Right atrium auricular region (tissue), 2 donors: ENCODE measurements at regions not wholly inside any gene's neighbourhood (a gene's known extent, or its start where the extent isn't known, plus 50 kb on each side); places are given as distances from the start of the nearest gene placed in this dataset.

Experiments used
- DNase-seq: peaks from one replicate; pipeline ENCODE4 v3.0.0-alpha.2; 2019; ENCODE audit warnings: low spot score
- H3K27ac ChIP-seq, 2 donors: fragments of 200-600 bp; sonication (generic); 1 replicate in 1 of 2; 2 replicates in 1 of 2; pipeline ENCODE4 v1.5.1; 2016 to 2019
- H3K27me3 ChIP-seq, 2 donors: fragments of 200-600 bp; sonication (generic); one replicate each; pipeline versions ENCODE4 v1.5.1 to v1.6.0; 2017 to 2019
- H3K36me3 ChIP-seq: fragments of 200-600 bp; sonication (generic); one replicate; pipeline ENCODE4 v1.5.1; 2016
- H3K4me1 ChIP-seq, 2 donors: fragments of 200-600 bp; sonication (generic); one replicate each; pipeline versions ENCODE4 v1.5.1 to v1.6.0; 2017 to 2019
- H3K4me3 ChIP-seq, 2 donors: fragments of 200-600 bp; sonication (generic); 1 replicate in 1 of 2; 2 replicates in 1 of 2; pipeline ENCODE4 v1.5.1; 2017 to 2019; ENCODE audit warnings: mild to moderate bottlenecking in 1 of 2, moderate library complexity in 1 of 2
- H3K9me3 ChIP-seq, 2 donors: fragments of 200-600 bp; sonication (generic); one replicate each; pipeline ENCODE4 v1.5.1; 2019
- CTCF ChIP-seq, 2 donors: fragments of 200-600 bp; sonication (generic); IDR thresholded peaks; one replicate each; pipeline ENCODE4 v1.5.1; 2019; ENCODE audit warnings: antibody characterized with exemption in 2 of 2

GRCh38 chr16:80303691-80304090, 237.1 kb upstream of the DYNLRB2 start:
- no peak for TF ChIP-seq CTCF (IDR thresholded peaks at IDR 0.05)

GRCh38 chr16:80300876-80301275, 239.9 kb upstream of the DYNLRB2 start:
- H3K4me3 ChIP-seq: no peak overlapping the region
- no peak for TF ChIP-seq CTCF (IDR thresholded peaks at IDR 0.05)
- no peak for DNase-seq
- no peak overlapping the region for H3K27ac ChIP-seq
- no peaks in the 10 kb centered on the region for H3K4me1 ChIP-seq
- no peaks in the 10 kb centered on the region for H3K27me3 ChIP-seq
- no peaks in the 10 kb centered on the region for H3K9me3 ChIP-seq
- no peaks in the 10 kb centered on the region for H3K36me3 ChIP-seq

More at GRCh38 chr16:80303691-80304090, 237.1 kb upstream of the DYNLRB2 start:
- Histone ChIP-seq H3K27ac (no peak overlapping the region), H3K9me3 (no peaks in the 10 kb centered on the region), H3K27me3 (no peaks in the 10 kb centered on the region), H3K4me3 (no peak overlapping the region), H3K4me1 (no peaks in the 10 kb centered on the region), H3K36me3 (no peaks in the 10 kb centered on the region)
- no peak for DNase-seq

- H3K4me3 ChIP-seq: no peak overlapping the region
Observed at GRCh38 chr16:80300456-80300855, 240.3 kb upstream of the DYNLRB2 start.

GRCh38 chr16:80299416-80299815, 241.4 kb upstream of the DYNLRB2 start:
- no peak for DNase-seq
- no peak overlapping the region for H3K4me3 ChIP-seq
- no peaks in the 10 kb centered on the region for H3K36me3 ChIP-seq
- H3K4me1 ChIP-seq: no peaks in the 10 kb centered on the region
- H3K9me3 ChIP-seq: no peaks in the 10 kb centered on the region
- TF ChIP-seq CTCF (IDR thresholded peaks at IDR 0.05): no peak
- H3K27ac ChIP-seq: no peak overlapping the region
- H3K27me3 ChIP-seq: no peaks in the 10 kb centered on the region

More at GRCh38 chr16:80300456-80300855, 240.3 kb upstream of the DYNLRB2 start:
- no peak for DNase-seq
- Histone ChIP-seq H3K9me3 (no peaks in the 10 kb centered on the region), H3K27ac (no peak overlapping the region), H3K27me3 (no peaks in the 10 kb centered on the region), H3K36me3 (no peaks in the 10 kb centered on the region), H3K4me1 (no peaks in the 10 kb centered on the region)
- TF ChIP-seq CTCF (IDR thresholded peaks at IDR 0.05): no peak

GRCh38 chr16:80298676-80299075, 242.1 kb upstream of the DYNLRB2 start:
- Histone ChIP-seq H3K27ac (no peak overlapping the region), H3K9me3 (no peaks in the 10 kb centered on the region), H3K27me3 (no peaks in the 10 kb centered on the region), H3K36me3 (no peaks in the 10 kb centered on the region), H3K4me3 (no peak overlapping the region), H3K4me1 (no peaks in the 10 kb centered on the region)
- no peak for DNase-seq
- TF ChIP-seq CTCF (IDR thresholded peaks at IDR 0.05): no peak

GRCh38 chr16:80296034-80296433, 244.8 kb upstream of the DYNLRB2 start:
- no peak for DNase-seq

More at GRCh38 chr16:80296034-80296433, 244.8 kb upstream of the DYNLRB2 start:
- H3K9me3 ChIP-seq: no peaks in the 10 kb centered on the region
- no peaks in the 10 kb centered on the region for H3K36me3 ChIP-seq
- H3K27me3 ChIP-seq: no peaks in the 10 kb centered on the region
- TF ChIP-seq CTCF (IDR thresholded peaks at IDR 0.05): no peak
- H3K4me1 ChIP-seq: no peaks in the 10 kb centered on the region
- H3K4me3 ChIP-seq: no peak overlapping the region
- no peak overlapping the region for H3K27ac ChIP-seq
